Skin of body (tissue), 1 donor: ENCODE measurements at regions not wholly inside any gene's neighbourhood (a gene's known extent, or its start where the extent isn't known, plus 50 kb on each side); places are given as distances from the start of the nearest gene placed in this dataset.
"Not testable (repeated sequence)": the region's sequence is repeated elsewhere in the genome, so short reads cannot be mapped to it uniquely, and the experiment has no call there.

Experiments
- DNase-seq: peaks from one replicate; lab custom pipeline; 2025; lab: John Stamatoyannopoulos, UW

- no peak for DNase-seq
Observed at GRCh38 chr2:191476901-191477300, 201.0 kb upstream of the NABP1 start.

DNA sequence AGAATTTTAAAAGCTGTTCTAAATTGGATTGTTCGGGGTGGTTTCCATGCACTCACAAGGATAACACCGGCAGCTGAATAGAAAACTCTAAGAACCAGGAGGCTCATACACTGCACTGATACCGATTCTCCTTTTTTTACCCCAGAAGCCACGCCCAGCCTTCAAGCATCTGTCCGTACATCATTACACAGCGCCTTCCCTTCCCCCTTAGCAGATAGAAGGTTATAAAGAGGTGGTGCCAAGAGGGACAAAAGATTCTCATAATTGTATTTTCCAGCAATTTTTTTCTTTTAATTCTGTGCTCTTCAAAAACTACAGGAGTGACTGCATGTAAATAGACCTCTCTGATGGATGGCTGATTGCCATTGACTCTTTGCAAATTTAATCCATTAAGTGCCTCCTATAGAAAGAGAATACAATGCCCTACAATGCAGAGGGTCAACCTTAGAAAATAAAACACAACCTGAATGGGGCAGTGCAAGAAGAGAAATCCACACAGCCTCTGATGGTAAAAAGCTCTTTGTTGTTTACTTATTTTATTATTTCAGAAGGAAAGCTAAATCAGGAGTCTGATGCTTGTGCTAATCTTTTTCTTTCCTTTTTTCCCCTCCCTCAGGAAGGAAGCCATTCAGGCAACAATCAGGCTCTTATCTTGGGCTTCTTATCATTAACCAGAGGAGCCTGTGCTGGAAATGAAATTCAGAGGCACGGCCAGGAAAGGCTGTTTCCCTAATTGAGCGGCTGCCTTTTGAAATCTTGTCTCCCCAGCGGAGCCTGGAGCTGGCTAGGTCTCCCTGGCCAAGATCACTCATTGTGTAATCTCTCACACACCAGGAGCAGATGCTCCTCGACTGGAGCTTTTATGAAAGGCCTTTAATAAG, 198.9 kb upstream of the NABP1 start:
- peak; percentile 60 for DNase-seq

GRCh38 chr2:191479680-191480023, 198.3 kb upstream of the NABP1 start:
- DNase-seq: no peak

GRCh38 chr2:191481305-191482070, 196.4 kb upstream of the NABP1 start:
- no peak for DNase-seq

- DNase-seq: no peak
Observed at GRCh38 chr2:191483117-191483516, 194.8 kb upstream of the NABP1 start.

DNA sequence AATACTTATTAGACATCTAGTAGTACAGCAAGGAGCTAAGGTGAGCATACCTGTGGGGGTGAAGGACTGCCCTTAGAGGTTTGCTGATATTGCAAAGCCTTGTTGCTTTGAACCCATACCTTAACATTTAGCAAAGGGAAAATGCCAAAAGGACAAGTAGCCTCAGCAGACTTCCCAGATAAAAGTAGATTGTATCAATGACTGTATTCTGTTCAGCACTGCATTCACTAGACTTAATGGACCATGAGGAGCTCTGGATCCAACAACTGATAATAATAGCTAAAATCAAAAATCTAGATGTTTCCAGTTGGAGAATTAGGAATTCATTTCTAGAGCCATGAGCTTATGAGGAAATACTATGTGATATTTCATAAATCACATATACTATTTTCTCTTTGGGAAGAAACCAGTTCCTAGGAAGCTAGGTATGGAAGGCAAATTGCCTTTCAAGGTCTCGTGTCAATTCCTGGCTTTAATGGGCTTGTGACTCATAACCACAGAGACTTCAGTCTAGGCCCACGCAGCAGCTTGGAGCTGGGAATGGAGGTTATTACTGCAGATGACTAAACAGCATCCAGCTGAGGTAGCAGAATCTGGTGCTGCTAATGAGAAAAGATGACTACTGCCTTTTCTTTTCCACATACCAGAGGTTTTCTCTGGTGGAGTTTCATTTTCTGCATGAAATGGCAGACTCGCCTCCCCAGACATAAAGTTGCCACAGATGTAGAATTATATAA, 191.2 kb upstream of the NABP1 start:
- DNase-seq: peak; percentile 41

GRCh38 chr2:191488135-191488534, 189.8 kb upstream of the NABP1 start:
- no peak for DNase-seq

- DNase-seq: no peak
Observed at GRCh38 chr2:191489177-191489576, 188.8 kb upstream of the NABP1 start.

DNA sequence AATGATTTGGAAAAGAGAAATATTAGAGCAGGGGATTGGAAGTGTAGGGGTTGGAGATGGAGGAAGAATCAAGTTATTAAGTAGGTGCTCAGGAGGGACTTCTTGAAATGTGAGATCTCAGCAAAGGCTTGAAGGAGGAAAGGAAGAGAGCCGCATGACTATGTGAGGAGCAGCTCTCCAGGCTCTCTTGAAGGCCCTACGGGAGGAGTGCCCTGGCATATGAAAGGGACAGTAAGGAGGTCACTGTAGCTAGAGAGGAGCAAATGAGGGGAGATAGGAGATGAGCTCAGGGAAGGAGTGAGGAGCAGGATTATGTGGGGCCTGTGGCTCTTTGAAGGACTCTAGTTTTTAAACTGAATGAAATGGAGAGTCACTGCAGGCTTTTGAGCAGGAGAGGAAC, 181.1 kb upstream of the NABP1 start:
- DNase-seq: no peak

GRCh38 chr2:191497822-191498221, 180.1 kb upstream of the NABP1 start:
- DNase-seq: no peak

- DNase-seq: no peak
Observed at GRCh38 chr2:191499050-191499449, 178.9 kb upstream of the NABP1 start.

- peak; percentile 89 for DNase-seq
Observed at GRCh38 chr2:191499874-191500565, 177.9 kb upstream of the NABP1 start.

DNA sequence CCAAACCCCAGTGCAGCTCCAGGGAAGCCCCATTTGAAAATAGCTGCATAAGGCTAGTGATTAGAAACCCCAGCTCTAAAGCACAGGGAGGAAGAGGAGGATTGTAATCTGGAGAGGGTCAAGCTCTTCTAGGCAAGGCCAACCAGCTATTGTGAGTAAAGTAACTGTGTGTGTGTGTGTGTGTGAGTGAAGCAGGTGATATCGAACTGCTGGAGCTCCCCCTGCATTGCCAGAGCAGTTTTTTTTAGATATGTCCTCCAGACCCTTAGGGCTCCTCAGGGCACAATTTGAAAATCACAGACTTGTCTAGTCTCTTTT, 177.4 kb upstream of the NABP1 start:
- DNase-seq: no peak

- peak; percentile 62 for DNase-seq
Observed at GRCh38 chr2:191500884-191501560, 176.9 kb upstream of the NABP1 start.

GRCh38 chr2:191501561-191502168, 176.3 kb upstream of the NABP1 start:
- peak; percentile 62 for DNase-seq

DNA sequence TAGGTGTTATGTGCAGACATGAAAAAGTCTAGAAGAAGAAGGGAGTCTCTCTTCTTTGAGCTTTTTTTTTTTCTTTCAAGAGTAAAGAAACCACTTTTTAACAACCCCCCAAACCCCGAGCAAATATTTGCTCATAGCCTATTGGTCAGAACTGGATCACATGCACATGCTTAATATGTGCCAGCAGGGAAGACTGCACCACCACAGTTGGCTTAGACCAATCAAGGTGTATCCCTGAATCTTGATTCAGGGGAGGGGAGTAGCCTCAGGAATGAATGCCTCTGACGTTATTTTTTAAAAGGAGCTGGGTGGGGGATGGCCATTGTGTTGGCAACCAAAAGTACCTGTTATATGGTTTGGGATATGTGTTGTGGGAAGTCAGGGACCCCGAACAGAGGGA, 171.4 kb upstream of the NABP1 start:
- DNase-seq: no peak

- not testable (repeated sequence) for DNase-seq
Observed at GRCh38 chr2:191507252-191507853, 170.6 kb upstream of the NABP1 start.

DNA sequence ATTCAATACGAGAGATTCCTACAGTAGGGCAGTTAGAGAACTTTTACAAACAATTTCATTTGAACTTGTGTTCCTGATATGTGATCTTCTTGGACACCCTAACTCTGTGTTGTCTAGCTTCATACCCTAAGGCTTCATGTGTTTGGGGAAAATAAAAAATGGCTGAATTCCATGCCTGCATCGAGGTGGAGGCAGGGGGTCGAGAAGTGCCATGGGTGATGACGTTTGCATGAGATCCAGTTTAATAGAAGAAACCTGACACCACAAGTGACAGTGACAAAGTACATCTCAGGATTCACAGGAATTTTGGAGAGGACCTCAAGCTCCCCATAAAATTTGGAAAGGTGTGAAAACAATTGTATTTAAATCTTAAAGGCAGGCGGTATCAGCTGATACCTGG, 169.2 kb upstream of the NABP1 start:
- DNase-seq: no peak

- no peak for DNase-seq
Observed at GRCh38 chr2:191512216-191512835, 165.6 kb upstream of the NABP1 start.

DNA sequence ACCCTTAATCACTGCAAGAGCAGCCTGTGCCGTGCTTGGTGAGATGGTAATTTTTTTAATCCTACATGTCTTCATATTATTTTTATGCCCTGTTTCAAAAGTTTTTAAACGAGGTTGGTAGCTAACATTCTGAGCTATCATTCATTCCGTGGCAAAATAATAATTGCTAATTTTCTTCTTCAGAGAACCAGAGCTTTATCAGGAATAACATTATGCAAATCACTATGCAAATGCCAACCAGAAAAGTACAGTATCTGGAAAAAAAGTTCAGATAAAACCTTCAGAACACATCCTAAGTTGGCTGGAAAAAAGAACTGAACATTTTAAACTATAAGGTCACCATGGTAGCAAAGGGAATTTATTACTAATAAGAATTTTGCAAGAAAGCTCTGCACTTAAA, 165.1 kb upstream of the NABP1 start:
- no peak for DNase-seq
